ENCODE measurements at regions not wholly inside any gene's neighbourhood (a gene's known extent, or its start where the extent isn't known, plus 50 kb on each side); places are given as distances from the start of the nearest gene placed in this dataset.

DNA sequence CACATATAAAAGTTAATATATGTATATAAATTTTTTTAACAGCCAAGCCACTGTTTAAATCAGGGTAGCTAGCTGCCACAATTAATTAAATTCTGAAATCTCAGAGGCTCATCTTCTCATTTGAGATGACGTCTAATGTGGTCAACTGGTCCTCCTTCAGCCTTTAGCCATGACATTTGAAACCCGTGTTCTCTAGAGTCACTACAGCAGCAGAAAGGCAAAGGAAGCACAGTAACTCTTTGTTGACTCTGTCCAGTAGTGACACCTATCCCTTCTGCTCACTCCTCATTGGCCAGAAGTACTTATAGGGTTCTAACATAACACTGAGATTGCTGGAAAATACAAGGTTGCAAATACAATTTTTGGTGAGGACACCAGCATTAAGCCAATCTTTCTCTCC, 555.5 kb downstream of the ETV1 start:
- TF ChIP-seq, protein P1, sequence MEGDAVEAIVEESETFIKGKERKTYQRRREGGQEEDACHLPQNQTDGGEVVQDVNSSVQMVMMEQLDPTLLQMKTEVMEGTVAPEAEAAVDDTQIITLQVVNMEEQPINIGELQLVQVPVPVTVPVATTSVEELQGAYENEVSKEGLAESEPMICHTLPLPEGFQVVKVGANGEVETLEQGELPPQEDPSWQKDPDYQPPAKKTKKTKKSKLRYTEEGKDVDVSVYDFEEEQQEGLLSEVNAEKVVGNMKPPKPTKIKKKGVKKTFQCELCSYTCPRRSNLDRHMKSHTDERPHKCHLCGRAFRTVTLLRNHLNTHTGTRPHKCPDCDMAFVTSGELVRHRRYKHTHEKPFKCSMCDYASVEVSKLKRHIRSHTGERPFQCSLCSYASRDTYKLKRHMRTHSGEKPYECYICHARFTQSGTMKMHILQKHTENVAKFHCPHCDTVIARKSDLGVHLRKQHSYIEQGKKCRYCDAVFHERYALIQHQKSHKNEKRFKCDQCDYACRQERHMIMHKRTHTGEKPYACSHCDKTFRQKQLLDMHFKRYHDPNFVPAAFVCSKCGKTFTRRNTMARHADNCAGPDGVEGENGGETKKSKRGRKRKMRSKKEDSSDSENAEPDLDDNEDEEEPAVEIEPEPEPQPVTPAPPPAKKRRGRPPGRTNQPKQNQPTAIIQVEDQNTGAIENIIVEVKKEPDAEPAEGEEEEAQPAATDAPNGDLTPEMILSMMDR (IDR thresholded peaks at IDR 0.05; ENCODE audit: insufficient read depth, low read length, poor library complexity, severe bottlenecking) = no peak
- no peak overlapping the region for H3K4me3 ChIP-seq (ENCODE audit: low read depth, low read length)
- H3K36me3 ChIP-seq (ENCODE audit: control insufficient read depth, insufficient read depth, low read length) = no peaks in the 10 kb centered on the region
- no peaks in the 10 kb centered on the region for H3K27me3 ChIP-seq (ENCODE audit: control insufficient read depth, insufficient read depth, low read length)
- DNase-seq (ENCODE audit: low read depth) = no peak

DNA sequence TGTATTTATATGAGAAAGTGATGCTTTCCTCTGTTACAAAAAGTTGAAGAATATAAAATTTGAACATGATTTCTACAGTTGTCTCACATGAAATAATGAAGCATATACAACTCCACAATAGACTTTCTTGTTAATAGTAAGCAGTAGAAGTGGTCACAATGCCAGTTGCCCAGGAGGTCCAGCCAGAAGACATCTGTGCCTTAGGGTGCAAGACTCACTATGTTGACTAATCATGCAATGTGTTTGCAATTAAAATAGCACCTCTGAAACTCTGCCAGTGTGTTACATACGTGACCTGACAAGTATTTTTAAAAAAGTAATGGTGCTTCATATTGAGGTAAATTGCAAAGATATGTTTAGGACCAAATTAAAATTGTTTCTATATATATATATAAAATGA, 547.2 kb downstream of the ETV1 start:
- Histone ChIP-seq H3K27me3 (ENCODE audit: control insufficient read depth, insufficient read depth, low read length) (no peaks in the 10 kb centered on the region), H3K4me3 (ENCODE audit: low read depth, low read length) (no peak overlapping the region), H3K36me3 (ENCODE audit: control insufficient read depth, insufficient read depth, low read length) (no peaks in the 10 kb centered on the region)
- TF ChIP-seq, protein P1 (IDR thresholded peaks at IDR 0.05; ENCODE audit: insufficient read depth, low read length, poor library complexity, severe bottlenecking) = no peak
- no peak for DNase-seq (ENCODE audit: low read depth)

DNA sequence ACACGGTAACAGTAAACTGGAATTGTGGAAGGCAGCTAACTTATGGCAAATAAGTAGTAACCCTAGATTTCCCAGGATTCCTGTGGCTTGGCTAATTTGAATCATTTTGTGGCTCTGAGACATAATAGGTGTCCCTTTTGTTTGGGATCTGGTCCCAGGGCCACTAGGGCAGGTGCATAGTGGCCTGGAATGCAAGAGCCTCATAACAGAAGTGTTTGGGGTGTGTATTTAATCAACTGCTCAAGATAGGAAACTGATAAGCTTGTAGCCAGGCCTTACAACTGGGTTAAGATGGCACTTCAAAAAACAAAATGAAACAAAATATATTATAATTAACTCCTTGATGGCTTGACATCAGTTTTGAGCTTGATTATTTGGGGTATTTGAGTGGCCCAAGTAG, 541.8 kb downstream of the ETV1 start:
- no peak overlapping the region for H3K4me3 ChIP-seq (ENCODE audit: low read depth, low read length)
- TF ChIP-seq, protein P1 (IDR thresholded peaks at IDR 0.05; ENCODE audit: insufficient read depth, low read length, poor library complexity, severe bottlenecking) = no peak
- no peaks in the 10 kb centered on the region for H3K27me3 ChIP-seq (ENCODE audit: control insufficient read depth, insufficient read depth, low read length)
- no peaks in the 10 kb centered on the region for H3K36me3 ChIP-seq (ENCODE audit: control insufficient read depth, insufficient read depth, low read length)
- DNase-seq (ENCODE audit: low read depth) = no peak

DNA sequence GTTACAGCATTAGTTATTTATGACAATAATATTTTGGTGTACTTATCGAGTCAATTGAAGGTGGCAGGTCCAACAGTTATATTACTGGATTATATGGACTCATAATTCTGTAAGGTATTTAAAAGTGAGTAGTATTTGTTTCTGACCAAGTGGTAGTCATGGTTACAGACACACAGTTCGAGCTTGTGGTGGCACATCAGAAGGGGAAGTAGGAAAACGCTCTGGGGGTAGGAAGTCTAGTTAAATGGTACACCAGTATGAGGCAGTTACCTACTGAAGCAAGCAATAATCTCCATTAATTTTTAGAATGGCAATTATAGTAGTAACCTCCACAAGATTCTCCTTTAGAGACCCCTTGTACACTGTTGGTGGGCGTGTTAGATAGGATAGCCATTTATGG, 541.2 kb downstream of the ETV1 start:
- no peaks in the 10 kb centered on the region for H3K36me3 ChIP-seq (ENCODE audit: control insufficient read depth, insufficient read depth, low read length)
- H3K27me3 ChIP-seq (ENCODE audit: control insufficient read depth, insufficient read depth, low read length) = no peaks in the 10 kb centered on the region
- TF ChIP-seq, protein P1 (IDR thresholded peaks at IDR 0.05; ENCODE audit: insufficient read depth, low read length, poor library complexity, severe bottlenecking) = no peak
- H3K4me3 ChIP-seq (ENCODE audit: low read depth, low read length) = no peak overlapping the region
- no peak for DNase-seq (ENCODE audit: low read depth)

DNA sequence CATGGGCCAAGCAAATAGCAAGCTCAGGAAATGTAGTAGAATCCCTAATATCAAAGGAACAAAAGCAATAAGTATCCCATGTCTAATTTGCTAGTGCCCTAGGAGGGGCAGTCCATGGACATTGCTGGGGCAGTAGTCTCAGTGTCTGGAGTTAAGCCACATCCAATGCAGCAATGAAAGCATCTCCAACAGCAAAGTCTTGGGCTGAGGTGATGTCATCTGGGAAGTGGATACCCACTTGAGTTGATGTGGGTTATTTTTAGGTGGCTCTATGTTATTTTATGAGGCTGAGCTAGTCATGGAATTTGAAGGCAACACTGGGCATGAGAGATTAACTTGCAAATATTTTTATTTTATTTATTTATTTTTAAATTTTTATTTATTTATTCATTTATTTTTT, 540.0 kb downstream of the ETV1 start:
- DNase-seq (ENCODE audit: low read depth) = no peak
- Histone ChIP-seq H3K36me3 (ENCODE audit: control insufficient read depth, insufficient read depth, low read length) (no peaks in the 10 kb centered on the region), H3K27me3 (ENCODE audit: control insufficient read depth, insufficient read depth, low read length) (no peaks in the 10 kb centered on the region), H3K4me3 (ENCODE audit: low read depth, low read length) (no peak overlapping the region)
- TF ChIP-seq, protein P1 (IDR thresholded peaks at IDR 0.05; ENCODE audit: insufficient read depth, low read length, poor library complexity, severe bottlenecking) = no peak

DNA sequence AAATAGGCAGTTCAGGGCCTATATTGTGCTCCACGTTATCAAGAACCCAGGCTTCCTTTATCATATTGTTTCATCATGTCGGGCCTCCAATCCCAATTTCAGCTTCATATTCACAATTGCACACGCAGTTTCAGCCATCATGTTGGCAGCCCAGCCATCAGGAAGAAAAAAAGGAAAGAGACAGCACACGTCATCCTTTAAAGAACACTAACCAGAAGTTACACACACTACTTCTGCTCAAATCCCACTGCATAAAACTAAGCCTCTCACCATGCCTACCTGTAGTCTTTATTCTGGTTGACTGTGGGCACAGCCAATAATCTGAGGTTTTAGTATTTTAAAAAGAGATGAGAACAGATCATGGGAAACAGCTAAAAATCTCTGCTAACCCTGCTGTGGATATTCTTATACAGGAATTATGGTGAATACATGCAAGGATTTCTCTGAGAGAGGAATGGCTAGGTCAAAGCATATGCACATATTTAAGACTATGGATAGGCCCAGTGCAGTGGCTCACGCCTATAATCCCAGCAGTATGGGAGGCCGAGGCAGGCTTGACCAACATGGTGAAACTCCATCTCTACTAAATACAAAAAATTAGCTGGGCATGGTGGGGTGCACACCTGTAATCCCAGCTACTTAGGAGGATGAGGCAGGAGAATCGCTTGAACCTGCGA, 534.4 kb downstream of the ETV1 start:
- no peak overlapping the region for H3K4me3 ChIP-seq (ENCODE audit: low read depth, low read length)
- H3K36me3 ChIP-seq (ENCODE audit: control insufficient read depth, insufficient read depth, low read length) = no peaks in the 10 kb centered on the region
- DNase-seq (ENCODE audit: low read depth) = no peak
- H3K27me3 ChIP-seq (ENCODE audit: control insufficient read depth, insufficient read depth, low read length) = no peaks in the 10 kb centered on the region
- TF ChIP-seq, protein P1 (IDR thresholded peaks at IDR 0.05; ENCODE audit: insufficient read depth, low read length, poor library complexity, severe bottlenecking) = no peak
